PC-3 (cell line): ENCODE measurements at regions not wholly inside any gene's neighbourhood (a gene's known extent, or its start where the extent isn't known, plus 50 kb on each side); places are given as distances from the start of the nearest gene placed in this dataset.

Source experiments
- CTCF ChIP-seq: fragments of 300-600 bp; sonication (generic); conservative IDR thresholded peaks from 2 replicates; pipeline ENCODE4 v1.5.1; 2017; ENCODE audit warnings: antibody characterized with exemption, low read depth, mild to moderate bottlenecking, low read length
- EZH2 ChIP-seq: fragments of 300-600 bp; sonication (generic); IDR thresholded peaks from one replicate; pipeline ENCODE4 v1.6.1; 2017; ENCODE audit warnings: antibody characterized with exemption, mild to moderate bottlenecking, low read length; ENCODE audit not compliant: unreplicated experiment
- EZH2phosphoT487 ChIP-seq: fragments of 300-600 bp; sonication (generic); IDR thresholded peaks from 2 replicates; pipeline ENCODE4 v1.6.1; 2018; ENCODE audit warnings: mild to moderate bottlenecking, antibody characterized with exemption, low read length, borderline replicate concordance

- TF ChIP-seq CTCF (no peak), EZH2 (no peak), EZH2phosphoT487 (no peak)
These were observed 203.5 kb downstream of the PPP1R3A start for GRCh38 chr7:113715262-113715661.
